IPS-20b (cell line): ENCODE measurements at regions not wholly inside any gene's neighbourhood (a gene's known extent, or its start where the extent isn't known, plus 50 kb on each side); places are given as distances from the start of the nearest gene placed in this dataset.

Experiments used
- H3K27ac ChIP-seq: one replicate; pipeline ENCODE4 v1.5.1; 2013; ENCODE audit warnings: low read length
- H3K27me3 ChIP-seq: 2 replicates; pipeline ENCODE4 v1.6.1; 2013; ENCODE audit warnings: mild to moderate bottlenecking, low read length, inconsistent platforms; ENCODE audit not compliant: insufficient read depth
- H3K36me3 ChIP-seq: 2 replicates; pipeline ENCODE4 v1.6.1; 2013; ENCODE audit warnings: low read depth, mild to moderate bottlenecking, inconsistent platforms, low read length, moderate library complexity; ENCODE audit not compliant: insufficient read depth
- H3K4me1 ChIP-seq: 2 replicates; pipeline ENCODE4 v1.6.1; 2013; ENCODE audit warnings: mild to moderate bottlenecking, control low read depth, inconsistent platforms, low read length, moderate library complexity; ENCODE audit not compliant: insufficient read depth
- H3K4me3 ChIP-seq: 2 replicates; pipeline ENCODE4 v1.5.1; 2013; ENCODE audit warnings: mild to moderate bottlenecking, low read length, inconsistent platforms
- H3K9ac ChIP-seq: 2 replicates; pipeline ENCODE4 v1.6.1; 2013; ENCODE audit warnings: low read depth, mild to moderate bottlenecking, inconsistent platforms, low read length, moderate library complexity
- H3K9me3 ChIP-seq: 2 replicates; pipeline ENCODE4 v1.6.1; 2013; ENCODE audit warnings: mild to moderate bottlenecking, low read depth, low read length, inconsistent platforms; ENCODE audit not compliant: insufficient read depth

DNA sequence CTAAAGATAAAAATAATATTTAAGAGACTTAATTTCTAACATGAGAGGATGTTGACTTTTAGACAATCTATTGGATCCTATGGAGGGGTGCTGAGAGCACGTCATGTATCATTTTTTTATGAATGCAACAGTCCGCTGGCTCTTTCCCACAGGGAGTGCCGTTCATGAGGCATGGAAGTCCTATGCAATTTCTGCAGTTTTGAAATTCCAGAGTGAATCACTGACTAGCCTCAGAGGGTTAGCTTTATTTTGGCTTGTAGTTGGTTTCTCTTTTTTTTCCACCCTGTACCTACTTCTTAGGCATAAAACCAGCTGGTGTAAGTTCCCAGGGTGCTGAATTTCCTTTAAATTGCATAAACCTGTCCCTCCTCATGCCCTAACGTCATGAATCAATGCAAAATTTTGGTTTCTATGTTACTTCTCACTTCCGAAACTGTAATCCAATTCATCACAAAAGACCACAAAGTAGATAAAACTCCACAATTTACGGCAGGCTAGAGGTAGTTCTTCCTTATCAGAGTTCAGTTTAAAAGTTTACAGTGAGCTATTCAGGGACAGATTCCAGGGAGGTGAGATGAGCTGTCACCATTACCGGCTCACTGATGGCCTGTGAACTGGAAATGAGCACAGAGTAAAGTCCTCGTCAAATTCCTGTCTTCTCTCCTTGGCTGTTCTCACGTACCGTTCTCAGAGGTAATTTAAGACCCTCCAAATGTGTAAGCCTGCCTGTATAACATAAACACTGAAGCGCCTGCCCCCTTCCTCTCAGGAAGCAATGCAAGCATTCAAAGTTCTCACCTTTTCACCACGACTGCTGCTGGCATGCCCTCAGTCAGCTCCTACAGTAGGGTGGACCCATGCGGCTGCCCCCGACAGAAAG is 216.6 kb upstream of the SLC10A2 start:
- Histone ChIP-seq H3K27me3 (no peaks in the 10 kb centered on the region), H3K27ac (no peak overlapping the region), H3K4me1 (no peaks in the 10 kb centered on the region), H3K9me3 (no peaks in the 10 kb centered on the region), H3K9ac (no peak overlapping the region), H3K36me3 (no peaks in the 10 kb centered on the region), H3K4me3 (no peak overlapping the region)

DNA sequence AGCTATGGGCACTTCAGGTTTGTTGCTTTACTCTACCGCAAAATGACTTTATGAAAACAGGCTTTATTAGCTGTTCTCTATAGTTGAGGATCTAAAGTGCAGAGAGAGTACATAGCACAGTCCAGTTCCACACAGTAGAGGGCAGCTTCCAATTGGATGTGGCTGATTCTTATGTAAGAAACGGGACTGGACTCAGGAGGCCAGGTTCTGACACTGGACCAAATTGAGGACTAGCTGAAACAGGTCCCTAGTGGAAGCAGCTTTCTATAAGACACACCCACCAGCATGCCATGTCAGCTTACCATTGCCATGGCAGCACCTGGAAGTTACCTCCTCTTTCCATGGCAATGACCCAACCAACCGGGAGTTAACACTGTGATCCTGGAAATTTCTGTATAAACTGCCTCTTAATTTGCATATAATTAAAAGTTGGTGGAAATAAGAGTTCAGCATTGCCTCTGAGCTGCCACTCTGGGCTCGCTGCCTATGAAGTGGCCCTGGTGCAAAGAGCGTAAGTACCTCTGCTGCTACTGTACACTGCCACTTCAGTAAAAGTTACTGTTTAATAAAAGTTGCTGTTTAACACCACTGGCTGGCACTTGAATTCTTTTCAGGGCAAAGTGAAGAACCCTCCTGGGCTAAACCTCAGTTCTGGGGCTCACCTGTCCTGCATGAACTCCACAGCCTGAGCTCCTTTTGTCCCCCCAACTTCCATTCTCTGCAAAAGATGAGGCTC is 211.9 kb upstream of the SLC10A2 start:
- H3K27me3 ChIP-seq, result no peaks in the 10 kb centered on the region
- H3K4me3 ChIP-seq, result no peak overlapping the region
- no peaks in the 10 kb centered on the region for H3K9me3 ChIP-seq
- H3K36me3 ChIP-seq, result no peaks in the 10 kb centered on the region
- no peak overlapping the region for H3K27ac ChIP-seq
- no peak overlapping the region for H3K9ac ChIP-seq
- H3K4me1 ChIP-seq, result no peaks in the 10 kb centered on the region

GRCh38 chr13:103276775-103277498 is 210.7 kb upstream of the SLC10A2 start:
- Histone ChIP-seq H3K9me3 (no peaks in the 10 kb centered on the region), H3K36me3 (no peaks in the 10 kb centered on the region), H3K4me1 (no peaks in the 10 kb centered on the region), H3K27me3 (no peaks in the 10 kb centered on the region), H3K9ac (0 out of 2 replicates have a peak overlapping the region, but pooled peaks have one; percentile 28), H3K27ac (no peak overlapping the region), H3K4me3 (no peak overlapping the region)

- no peak overlapping the region for H3K4me3 ChIP-seq
- H3K9ac ChIP-seq, result no peak overlapping the region
- no peak overlapping the region for H3K27ac ChIP-seq
- H3K27me3 ChIP-seq, result no peaks in the 10 kb centered on the region
- H3K9me3 ChIP-seq, result no peaks in the 10 kb centered on the region
- H3K36me3 ChIP-seq, result no peaks in the 10 kb centered on the region
- no peaks in the 10 kb centered on the region for H3K4me1 ChIP-seq
Observed at GRCh38 chr13:103275722-103276121, 209.5 kb upstream of the SLC10A2 start.

- Histone ChIP-seq H3K4me3 (no peak overlapping the region), H3K4me1 (no peaks in the 10 kb centered on the region), H3K27ac (no peak overlapping the region), H3K9me3 (no peaks in the 10 kb centered on the region), H3K36me3 (no peaks in the 10 kb centered on the region), H3K9ac (no peak overlapping the region), H3K27me3 (no peaks in the 10 kb centered on the region)
Observed at GRCh38 chr13:103275081-103275480, 208.9 kb upstream of the SLC10A2 start.

GRCh38 chr13:103273825-103274224 is 207.6 kb upstream of the SLC10A2 start:
- no peaks in the 10 kb centered on the region for H3K36me3 ChIP-seq
- no peaks in the 10 kb centered on the region for H3K4me1 ChIP-seq
- H3K27ac ChIP-seq, result no peak overlapping the region
- no peaks in the 10 kb centered on the region for H3K27me3 ChIP-seq
- H3K9ac ChIP-seq, result no peak overlapping the region
- H3K9me3 ChIP-seq, result no peaks in the 10 kb centered on the region; the same call in 1 of the 2 replicates
- H3K4me3 ChIP-seq, result no peak overlapping the region

- Histone ChIP-seq H3K27ac (no peak overlapping the region), H3K27me3 (no peaks in the 10 kb centered on the region), H3K36me3 (no peaks in the 10 kb centered on the region), H3K4me3 (no peak overlapping the region), H3K9me3 (peaks cover 6% of the 10 kb centered on the region), H3K9ac (no peak overlapping the region), H3K4me1 (no peaks in the 10 kb centered on the region)
Observed at GRCh38 chr13:103272770-103273169, 206.6 kb upstream of the SLC10A2 start.

- H3K4me1 ChIP-seq, result no peaks in the 10 kb centered on the region
- no peak overlapping the region for H3K9ac ChIP-seq
- H3K9me3 ChIP-seq, result peaks cover 18% of the 10 kb centered on the region
- H3K4me3 ChIP-seq, result no peak overlapping the region
- H3K36me3 ChIP-seq, result no peaks in the 10 kb centered on the region
- H3K27me3 ChIP-seq, result no peaks in the 10 kb centered on the region
- no peak overlapping the region for H3K27ac ChIP-seq
Observed at GRCh38 chr13:103263448-103263847, 197.2 kb upstream of the SLC10A2 start.

DNA sequence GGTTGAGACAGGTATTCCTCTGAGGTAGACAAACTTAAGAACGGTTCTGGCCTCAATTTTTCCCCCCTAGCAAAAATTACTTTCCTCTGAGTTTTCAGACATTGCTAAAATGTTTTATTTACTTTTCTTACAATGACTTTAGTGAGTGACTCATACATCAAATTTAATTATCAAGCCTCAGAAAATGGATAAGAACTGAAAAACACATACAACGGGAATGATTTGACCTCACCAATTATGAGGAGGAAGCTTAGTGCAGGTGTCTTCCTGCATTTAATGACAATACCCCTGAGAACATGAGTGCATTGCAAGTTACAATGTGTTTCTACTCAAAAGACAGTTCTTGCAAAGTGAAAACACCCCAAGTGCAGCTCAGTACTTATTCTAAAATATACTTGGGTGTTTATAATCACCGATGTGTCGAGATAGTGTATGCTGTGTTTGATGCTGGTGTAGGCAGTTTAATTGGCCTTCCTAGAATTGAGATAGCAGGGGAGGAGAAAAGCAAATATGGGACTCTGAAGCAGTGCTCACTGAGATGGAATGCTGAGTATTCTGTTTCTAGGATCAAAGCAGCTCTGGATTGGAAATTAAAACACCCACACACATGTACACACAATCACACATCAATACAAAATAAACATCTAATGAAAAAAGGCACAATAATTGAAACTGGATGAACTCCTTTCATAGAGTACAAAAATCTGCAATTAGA is 189.5 kb upstream of the SLC10A2 start:
- H3K4me3 ChIP-seq, result no peak overlapping the region
- H3K36me3 ChIP-seq, result no peaks in the 10 kb centered on the region
- no peaks in the 10 kb centered on the region for H3K4me1 ChIP-seq
- H3K9ac ChIP-seq, result no peak overlapping the region
- no peaks in the 10 kb centered on the region for H3K9me3 ChIP-seq
- no peak overlapping the region for H3K27ac ChIP-seq
- H3K27me3 ChIP-seq, result no peaks in the 10 kb centered on the region

DNA sequence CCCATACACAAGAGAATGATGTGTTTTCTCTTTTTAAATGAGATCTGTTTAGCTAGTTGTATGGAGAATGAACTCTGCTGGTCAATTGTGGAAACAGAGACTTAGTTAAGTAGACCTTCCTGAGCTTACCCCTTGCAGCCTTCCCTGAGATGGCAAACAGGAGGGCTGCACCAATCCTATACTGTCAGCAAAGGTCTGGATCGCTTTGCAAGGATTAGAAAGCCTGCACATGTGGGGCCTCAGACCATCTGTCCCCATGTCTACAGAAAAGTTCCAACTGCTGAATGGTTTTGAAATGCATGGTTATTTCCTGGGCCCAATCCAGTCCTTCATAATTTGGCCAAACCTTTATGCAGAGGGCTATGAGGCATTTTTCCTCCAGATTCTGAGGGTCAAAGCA is 183.9 kb upstream of the SLC10A2 start:
- Histone ChIP-seq H3K9ac (no peak overlapping the region), H3K36me3 (no peaks in the 10 kb centered on the region), H3K4me3 (no peak overlapping the region), H3K4me1 (no peaks in the 10 kb centered on the region), H3K27ac (no peak overlapping the region), H3K27me3 (no peaks in the 10 kb centered on the region), H3K9me3 (no peaks in the 10 kb centered on the region)

GRCh38 chr13:103246581-103247200 is 180.5 kb upstream of the SLC10A2 start:
- Histone ChIP-seq H3K27ac (no peak overlapping the region), H3K9ac (no peak overlapping the region), H3K36me3 (no peaks in the 10 kb centered on the region), H3K27me3 (no peaks in the 10 kb centered on the region), H3K4me1 (no peaks in the 10 kb centered on the region), H3K9me3 (no peaks in the 10 kb centered on the region), H3K4me3 (no peak overlapping the region)
